HepG2 (cell line): ENCODE measurements at regions not wholly inside any gene's neighbourhood (a gene's known extent, or its start where the extent isn't known, plus 50 kb on each side); places are given as distances from the start of the nearest gene placed in this dataset.

ENCODE experiments used
- ATAC-seq: fragments of 200-7000 bp; cut with Tn5 transposase; 3 replicates; pipeline ENCODE4 v1.9.1; 2020; ENCODE audit warnings: mild to moderate bottlenecking, moderate library complexity
- BruUV-seq: library from RNA; stranded (reverse); fragments of 400-500 nt; replicated peaks from 2 replicates; lab custom pipeline; 2021; lab: Mats Ljungman, UMichigan
- CTCF ChIA-PET: fragments of 300-600 bp; formaldehyde crosslinking; extraction: SDS; loops from one replicate; lab custom pipeline; 2021; ENCODE audit warnings: low total read pairs, inconsistent platforms, low intra/inter-chr PET ratio; lab: Yijun Ruan, JAX
- POLR2A ChIA-PET: fragments of 350-600 bp; sonication (Branson Sonifier 250); formaldehyde crosslinking; loops from one replicate; lab custom pipeline; 2020; ENCODE audit warnings: antibody characterized with exemption, inconsistent platforms; lab: Yijun Ruan, JAX
- DNase-seq: peaks from one replicate; pipeline ENCODE4 v3.0.0-alpha.2; 2015; ENCODE audit warnings: low spot score
- FAIRE-seq: peaks from 3 replicates; lab custom pipeline; 2011; peaks lifted over from hg19 to GRCh38; lab: Jason Lieb, UNC
- H2AFZ ChIP-seq: one replicate; pipeline ENCODE4 v1.6.1; 2011; ENCODE audit warnings: low read length, inconsistent platforms
- H3K27ac ChIP-seq: fragments of 300-600 bp; 3 replicates; pipeline ENCODE4 v1.8.0; 2011; ENCODE audit warnings: mixed run types, mild to moderate bottlenecking, mixed read lengths, low read length, inconsistent platforms; ENCODE audit not compliant: insufficient read depth; ENCODE audit errors: extremely low read length
- H3K27me3 ChIP-seq, 2 experiments: fragments of 200-600 bp in 1 of 2; 2 replicates in 1 of 2; 3 replicates in 1 of 2; pipeline versions ENCODE4 v1.6.0 to v1.8.0; 2011; ENCODE audit warnings: low read length in 2 of 2, mild to moderate bottlenecking in 2 of 2, moderate library complexity in 2 of 2, inconsistent platforms in 1 of 2; ENCODE audit not compliant: insufficient read depth in 2 of 2, control insufficient read depth in 1 of 2
- H3K36me3 ChIP-seq, 2 experiments: fragments of 200-600 bp in 1 of 2; replicated peaks in 1 of 2; 2 replicates in 1 of 2; 3 replicates in 1 of 2; pipeline versions ENCODE4 v1.5.1 to v1.8.0; 2011; ENCODE audit warnings: low read length in 2 of 2, inconsistent platforms in 1 of 2; ENCODE audit not compliant: insufficient read depth in 2 of 2, control insufficient read depth in 1 of 2
- H3K4me1 ChIP-seq: 2 replicates; pipeline ENCODE4 v1.5.1; 2012; ENCODE audit warnings: low read length, inconsistent platforms; ENCODE audit not compliant: insufficient read depth
- H3K4me2 ChIP-seq: 2 replicates; pipeline ENCODE4 v1.6.0; 2011; ENCODE audit warnings: low read depth, low read length, inconsistent platforms
- H3K4me3 ChIP-seq, 3 experiments: fragments of 200-600 bp in 1 of 3; sonication (generic), shearing (Covaris generic) in 1 of 3; replicated peaks in 1 of 3; 2 replicates each; pipeline ENCODE4 v1.5.1; 2011 to 2016; ENCODE audit warnings: low read length in 3 of 3, inconsistent platforms in 2 of 3, low read depth in 2 of 3, mild to moderate bottlenecking in 2 of 3, control low read depth in 1 of 3, mixed read lengths in 1 of 3; ENCODE audit not compliant: insufficient read depth in 1 of 3
- H3K79me2 ChIP-seq: one replicate; pipeline ENCODE4 v1.6.1; 2011; ENCODE audit warnings: low read length, inconsistent platforms; ENCODE audit not compliant: insufficient read depth
- H3K9ac ChIP-seq: 2 replicates; pipeline ENCODE4 v1.6.0; 2011; ENCODE audit warnings: mild to moderate bottlenecking, low read depth, low read length, inconsistent platforms; ENCODE audit not compliant: insufficient read depth
- H3K9me3 ChIP-seq: 2 replicates; pipeline ENCODE4 v1.5.1; 2012; ENCODE audit warnings: mild to moderate bottlenecking, low read length
- H4K20me1 ChIP-seq: 2 replicates; pipeline ENCODE4 v1.6.0; 2011; ENCODE audit warnings: inconsistent platforms, mild to moderate bottlenecking, low read length, moderate library complexity; ENCODE audit not compliant: insufficient read depth
- FOSL2 ChIP-seq: sonication (generic); formaldehyde crosslinking; IDR thresholded peaks from 2 replicates; pipeline ENCODE4 v1.4.0; 2020; ENCODE audit warnings: missing genetic modification reagents
- FOXP4 ChIP-seq: sonication (generic); formaldehyde crosslinking; IDR thresholded peaks from 2 replicates; pipeline ENCODE4 v1.4.0; 2020; ENCODE audit warnings: missing genetic modification reagents
- SMAD9 ChIP-seq: sonication (generic); formaldehyde crosslinking; IDR thresholded peaks from 2 replicates; pipeline ENCODE4 v1.5.1; 2020; ENCODE audit warnings: mild to moderate bottlenecking, missing genetic modification reagents
- SNAPC2 ChIP-seq: sonication (generic); formaldehyde crosslinking; IDR thresholded peaks from 2 replicates; pipeline ENCODE4 v1.8.1; 2022; ENCODE audit warnings: mild to moderate bottlenecking, missing genetic modification reagents
- ZNF737 ChIP-seq: sonication (generic); formaldehyde crosslinking; IDR thresholded peaks from 2 replicates; pipeline ENCODE4 v1.5.0; 2020; ENCODE audit warnings: missing genetic modification reagents, mild to moderate bottlenecking, borderline replicate concordance
- WGBS: methylation state at CpG from one replicate; pipeline ENCODE4 v1.1.6; 2017; ENCODE audit warnings: low lambda C conversion rate; 5-methylcytosine and 5-hydroxymethylcytosine counted together
- in situ Hi-C: cut with HindIII; loops from 2 replicates; pipeline ENCODE4 v1.10.0; 2017; ENCODE audit warnings: low pct_unique_long_range_greater_than_20kb; ENCODE audit not compliant: extremely low pct_ligation_motif_present
- intact Hi-C: fragments of 100-400 bp; cut with micrococcal nuclease; formaldehyde crosslinking; loops from one replicate; pipeline ENCODE4 v1.10.0; 2022; ENCODE audit not compliant: unreplicated experiment

DNA sequence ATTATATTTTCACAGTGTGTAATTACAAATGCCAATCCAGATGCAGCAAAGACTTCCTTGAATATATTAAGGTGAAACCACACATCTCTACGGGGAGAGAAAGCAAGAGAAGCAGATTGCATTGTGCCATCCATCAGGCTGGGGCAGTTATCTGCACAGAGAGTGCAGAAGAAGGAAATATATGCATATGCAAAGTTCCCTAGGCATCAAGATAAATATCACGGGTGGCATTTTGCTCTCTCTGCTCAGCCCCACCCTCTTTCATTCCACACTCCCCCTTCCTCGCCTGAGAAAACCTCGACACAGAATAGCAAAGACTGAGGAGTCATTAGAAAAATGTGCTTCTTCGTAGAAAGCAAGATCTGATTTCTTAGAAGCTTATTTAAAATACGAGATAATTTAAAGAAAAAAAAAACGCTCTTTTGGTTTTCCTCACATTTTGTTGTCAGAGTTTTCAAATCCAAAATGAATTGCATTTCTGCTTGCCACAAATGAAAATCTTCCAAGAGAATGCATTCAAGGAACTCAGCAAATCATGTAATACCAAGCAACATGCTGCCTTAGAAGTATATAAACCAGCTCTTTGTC lies 283.2 kb upstream of the LMCD1 start:
- no peak for FAIRE-seq

GRCh38 chr3:8220291-8220690 lies 281.3 kb upstream of the LMCD1 start:
- BruUV-seq = no TSS peak
- Histone ChIP-seq H3K9ac (no peak overlapping the region), H2AFZ (no peak overlapping the region), H3K36me3 (no peaks in the 10 kb centered on the region), H3K4me1 (no peaks in the 10 kb centered on the region), H4K20me1 (no peaks in the 10 kb centered on the region), H3K9me3 (no peaks in the 10 kb centered on the region), H3K4me2 (no peak overlapping the region), H3K27me3 (peaks cover 0 to 4% of the 10 kb centered on the region in 2 experiments; a peak in 2 of 5 replicates), H3K4me3 (no peak overlapping the region), H3K79me2 (no peaks in the 10 kb centered on the region), H3K27ac (no peak overlapping the region)
- peak; percentile 4 for DNase-seq
- TF ChIP-seq SNAPC2 (CRISPR knock-in tag) (no peak), FOSL2 (CRISPR knock-in tag) (peak; percentile 51; the same call in 1 of the 2 replicates)
- in situ Hi-C loops (no loop called here), intact Hi-C loops (no loop called here)
- CTCF ChIA-PET = no interaction called here
- no peak for FAIRE-seq
- ATAC-seq = no peak
- POLR2A ChIA-PET = no interaction called here

More for the DNA sequence above, 283.2 kb upstream of the LMCD1 start:
- Histone ChIP-seq H2AFZ (no peak overlapping the region), H3K9ac (no peak overlapping the region), H3K27me3 (no peaks in the 10 kb centered on the region; a peak in 1 of 5 replicates), H3K9me3 (no peaks in the 10 kb centered on the region), H3K4me2 (no peak overlapping the region), H3K36me3 (no peaks in the 10 kb centered on the region), H3K4me3 (no peak overlapping the region), H4K20me1 (no peaks in the 10 kb centered on the region), H3K27ac (no peak overlapping the region), H3K79me2 (no peaks in the 10 kb centered on the region), H3K4me1 (no peaks in the 10 kb centered on the region)
- ChIA-PET POLR2A (no interaction called here), CTCF (no interaction called here)
- BruUV-seq = no TSS peak
- DNase-seq (no peak), ATAC-seq (no peak)
- TF ChIP-seq SMAD9 (no peak), ZNF737 (CRISPR knock-in tag) (no peak), FOXP4 (CRISPR knock-in tag) (no peak)
- 5% methylated on average over 7 of the region's 7 CpGs for WGBS
- in situ Hi-C loops = no loop called here
- intact Hi-C loops = no loop called here
